ENCODE measurements at regions not wholly inside any gene's neighbourhood (a gene's known extent, or its start where the extent isn't known, plus 50 kb on each side); places are given as distances from the start of the nearest gene placed in this dataset.

GRCh38 chr3:193021506-193022010 is 103.9 kb upstream of the MB21D2 start:
- CTCF ChIA-PET (ENCODE audit: low intra/inter-chr PET ratio), result no interaction called here
- FAIRE-seq, result no peak
- TF ChIP-seq ZNF165 (CRISPR knock-in tag; IDR thresholded peaks at IDR 0.05; ENCODE audit: borderline replicate concordance), result no peak
- TF ChIP-seq KLF6 (CRISPR knock-in tag; IDR thresholded peaks at IDR 0.05; ENCODE audit: borderline replicate concordance), result no peak
- TF ChIP-seq ZNF586 (CRISPR knock-in tag; conservative IDR thresholded peaks at IDR 0.05), result no peak
- TF ChIP-seq ARID4B (CRISPR knock-in tag; IDR thresholded peaks at IDR 0.05), result no peak
- no peak for TF ChIP-seq ZNF282 (CRISPR knock-in tag; IDR thresholded peaks at IDR 0.05)
- no peak for TF ChIP-seq MYC (IDR thresholded peaks at IDR 0.05; ENCODE audit: low read depth, low read length)
- no peak for TF ChIP-seq MYC (CRISPR knock-in tag; IDR thresholded peaks at IDR 0.05; ENCODE audit: borderline replicate concordance, low read depth)
- TF ChIP-seq E2F8 (IDR thresholded peaks at IDR 0.05; ENCODE audit: low read depth, partially characterized antibody), result no peak
- TF ChIP-seq TBP (optimal IDR thresholded peaks at IDR 0.05; ENCODE audit: low read depth, low read length), result no peak
- no peak for TF ChIP-seq SMARCE1 (IDR thresholded peaks at IDR 0.05)
- no peak for TF ChIP-seq FOXP4 (CRISPR knock-in tag; IDR thresholded peaks at IDR 0.05; ENCODE audit: borderline replicate concordance)
- no peak for TF ChIP-seq ATF2 (CRISPR knock-in tag; IDR thresholded peaks at IDR 0.05)
- no peak for TF ChIP-seq NR1H2 (CRISPR knock-in tag; IDR thresholded peaks at IDR 0.05)

More at GRCh38 chr3:193021506-193022010, 103.9 kb upstream of the MB21D2 start:
- 2% methylated on average over 7 of the region's 7 CpGs for WGBS (ENCODE audit: insufficient coverage, low coverage, missing lambda C conversion rate)
- no peak overlapping the region for H3K4me3 ChIP-seq
- in situ Hi-C loops (cut with MboI) (no loop called here), intact Hi-C loops (cut with micrococcal nuclease) (no loop called here)
- POLR2A ChIA-PET, result no interaction called here
- H4K20me1 ChIP-seq (replicated peaks; ENCODE audit: control insufficient read depth, insufficient read depth, low read length), result no peaks in the 10 kb centered on the region
- no peaks in the 10 kb centered on the region for H3K9me1 ChIP-seq (ENCODE audit: control insufficient read depth, insufficient read depth, low read length)
- H3K4me1 ChIP-seq (replicated peaks in 1 of 2; ENCODE audit: control insufficient read depth in 2 of 2, insufficient read depth in 2 of 2, low read length in 2 of 2), result no peaks in the 10 kb centered on the region
- no TSS peak for BruUV-seq (replicated peaks)
- H3K27me3 ChIP-seq (ENCODE audit: control insufficient read depth in 2 of 2, insufficient read depth in 2 of 2, low read length in 2 of 2), result no peaks in the 10 kb centered on the region
- no peaks in the 10 kb centered on the region for H3K36me3 ChIP-seq (ENCODE audit: control insufficient read depth, insufficient read depth, low read length)
- H3K4me2 ChIP-seq (ENCODE audit: insufficient read depth, low read length), result no peak overlapping the region
- no peaks in the 10 kb centered on the region for H3K9me3 ChIP-seq (replicated peaks; ENCODE audit: control insufficient read depth, insufficient read depth, low read depth, low read length)
- H3K27ac ChIP-seq (ENCODE audit: extremely low read depth, low read depth, low read length), result no peak overlapping the region
- DNase-seq (ENCODE audit: extremely low read depth in 1 of 4, low spot score in 3 of 4) (no peak), ATAC-seq (no peak)
- no peak overlapping the region for H3K9ac ChIP-seq (ENCODE audit: insufficient read depth in 1 of 2, low read depth in 2 of 2, low read length in 2 of 2)
- no peaks in the 10 kb centered on the region for H3K79me2 ChIP-seq (ENCODE audit: control insufficient read depth, insufficient read depth, low read length)
- H2AFZ ChIP-seq (ENCODE audit: low read depth, low read length), result no peak overlapping the region
